IgD-negative memory B cell (primary cell): ENCODE measurements at regions not wholly inside any gene's neighbourhood (a gene's known extent, or its start where the extent isn't known, plus 50 kb on each side); places are given as distances from the start of the nearest gene placed in this dataset.

Source experiments
- H3K27ac Mint-ChIP-seq, 3 donors: one replicate each; pipeline ENCODE4 v1.8.0; 2020 to 2022; ENCODE audit warnings: mild to moderate bottlenecking in 3 of 3, mixed read lengths in 3 of 3, moderate library complexity in 1 of 3
- H3K27me3 Mint-ChIP-seq: one replicate; pipeline ENCODE4 v1.8.0; 2021; ENCODE audit warnings: mixed read lengths
- H3K36me3 Mint-ChIP-seq: one replicate; pipeline ENCODE4 v1.8.0; 2020; ENCODE audit warnings: mild to moderate bottlenecking, mixed read lengths
- H3K4me1 Mint-ChIP-seq, 3 donors: one replicate each; pipeline ENCODE4 v1.8.0; 2020 to 2022; ENCODE audit warnings: mixed read lengths in 3 of 3, mild to moderate bottlenecking in 1 of 3
- H3K4me3 Mint-ChIP-seq, 4 donors: one replicate each; pipeline ENCODE4 v1.8.0; 2020 to 2022; ENCODE audit warnings: mild to moderate bottlenecking in 4 of 4, mixed read lengths in 4 of 4, moderate library complexity in 3 of 4
- H3K9me3 Mint-ChIP-seq, 3 donors: one replicate each; pipeline ENCODE4 v1.8.0; 2020 to 2021; ENCODE audit warnings: mixed read lengths in 3 of 3, mild to moderate bottlenecking in 1 of 3

- H3K4me3 Mint-ChIP-seq: no peak overlapping the region
- H3K4me1 Mint-ChIP-seq: peaks cover 0 to 1% (median 0%) of the 10 kb centered on the region in 3 donors
- no peaks in the 10 kb centered on the region for H3K36me3 Mint-ChIP-seq
- H3K27me3 Mint-ChIP-seq: no peaks in the 10 kb centered on the region
- no peak overlapping the region for H3K27ac Mint-ChIP-seq
- no peaks in the 10 kb centered on the region for H3K9me3 Mint-ChIP-seq
Observed at GRCh38 chr6:110528101-110528929, 51.9 kb upstream of the SLC22A16 start.

DNA sequence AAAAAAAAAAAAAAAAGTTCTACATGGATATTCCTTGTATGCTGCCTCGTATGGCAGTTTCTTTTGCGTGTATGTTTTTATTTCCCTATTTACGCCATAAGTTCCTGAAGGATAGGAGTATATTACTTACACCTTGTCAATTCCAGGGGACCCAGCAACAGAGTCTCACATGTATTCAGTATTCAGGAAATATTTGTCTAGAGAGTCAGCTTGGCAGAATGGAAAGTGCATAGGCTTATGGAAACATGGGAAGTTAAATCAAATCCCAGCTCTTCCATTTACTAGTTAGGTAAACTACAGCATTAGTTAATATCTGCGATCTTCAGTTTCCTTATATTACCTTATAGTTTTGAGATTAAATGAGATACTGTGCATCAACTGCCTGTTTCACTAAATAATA is 51.1 kb upstream of the SLC22A16 start:
- H3K9me3 Mint-ChIP-seq: no peaks in the 10 kb centered on the region

GRCh38 chr6:110526726-110527125 is 50.3 kb upstream of the SLC22A16 start:
- Mint-ChIP-seq H3K9me3 (no peaks in the 10 kb centered on the region), H3K4me3 (no peak overlapping the region), H3K27me3 (no peaks in the 10 kb centered on the region), H3K4me1 (peaks cover 0 to 1% (median 0%) of the 10 kb centered on the region in 3 donors), H3K36me3 (no peaks in the 10 kb centered on the region), H3K27ac (no peak overlapping the region)

More for the DNA sequence above, 51.1 kb upstream of the SLC22A16 start:
- Mint-ChIP-seq H3K27ac (no peak overlapping the region), H3K4me1 (peaks cover 0 to 1% (median 0%) of the 10 kb centered on the region in 3 donors), H3K4me3 (no peak overlapping the region), H3K27me3 (no peaks in the 10 kb centered on the region), H3K36me3 (no peaks in the 10 kb centered on the region)
